Heart left ventricle (tissue), 16 donors: ENCODE measurements at regions not wholly inside any gene's neighbourhood (a gene's known extent, or its start where the extent isn't known, plus 50 kb on each side); places are given as distances from the start of the nearest gene placed in this dataset.

Experiments used
- ATAC-seq, 4 donors: fragments of 200-7000 bp; cut with Tn5 transposase; one replicate each; pipeline ENCODE4 v1.9.1; 2020 to 2022; ENCODE audit warnings: moderate library complexity in 4 of 4, mild to moderate bottlenecking in 3 of 4, moderate number of reproducible peaks in 1 of 4
- DNase-seq, 5 donors: peaks; one replicate each; pipeline ENCODE4 v3.0.0-alpha.2; 2020
- H3K27ac ChIP-seq, 12 donors: fragments of 200-600 bp; sonication (generic) in 4 of 12; one replicate each; pipeline versions ENCODE4 v1.5.0 to v1.8.0; 2016 to 2022; ENCODE audit warnings: mild to moderate bottlenecking in 2 of 12
- H3K27me3 ChIP-seq, 9 donors: fragments of 200-600 bp; sonication (generic) in 2 of 9; one replicate each; pipeline versions ENCODE4 v1.5.1 to v1.8.0; 2016 to 2022; ENCODE audit warnings: mild to moderate bottlenecking in 3 of 9
- H3K36me3 ChIP-seq, 9 donors: fragments of 200-600 bp; sonication (generic) in 2 of 9; one replicate each; pipeline versions ENCODE4 v1.5.0 to v1.8.0; 2018 to 2022; ENCODE audit warnings: mild to moderate bottlenecking in 2 of 9
- H3K4me1 ChIP-seq, 12 donors: fragments of 200-600 bp; sonication (generic) in 4 of 12; one replicate each; pipeline versions ENCODE4 v1.5.0 to v1.8.0; 2016 to 2022; ENCODE audit warnings: mild to moderate bottlenecking in 3 of 12
- H3K4me3 ChIP-seq, 12 donors: fragments of 200-600 bp; sonication (generic) in 4 of 12; one replicate each; pipeline versions ENCODE4 v1.5.0 to v1.8.0; 2017 to 2022; ENCODE audit warnings: mild to moderate bottlenecking in 9 of 12, moderate library complexity in 4 of 12
- H3K9me3 ChIP-seq, 12 donors: fragments of 200-600 bp; sonication (generic) in 4 of 12; one replicate each; pipeline versions ENCODE4 v1.5.0 to v1.8.0; 2016 to 2022; ENCODE audit warnings: mild to moderate bottlenecking in 1 of 12
- CTCF ChIP-seq, 12 donors: fragments of 200-600 bp; sonication (generic) in 4 of 12; IDR thresholded peaks; one replicate each; pipeline versions ENCODE4 v1.5.0 to v1.8.0; 2018 to 2022; ENCODE audit warnings: antibody characterized with exemption in 12 of 12, mild to moderate bottlenecking in 5 of 12
- POLR2A ChIP-seq, 2 donors: fragments of 450-650 bp; IDR thresholded peaks; one replicate each; pipeline ENCODE4 v1.6.1; 2017; ENCODE audit warnings: antibody characterized with exemption in 2 of 2, mild to moderate bottlenecking in 2 of 2, moderate library complexity in 2 of 2
- WGBS, 4 donors: extraction: QIAGEN DNeasy Blood & Tissue Kit in 2 of 4; methylation state at CpG; one replicate each; pipeline versions ENCODE4 v1.1.5 to v1.1.7; 2013 to 2018; 5-methylcytosine and 5-hydroxymethylcytosine counted together
- intact Hi-C, 10 donors: fragments of 100-400 bp; cut with DNase I; formaldehyde crosslinking; loops; one replicate each; pipeline versions ENCODE4 v1.11.1 to v1.14.2; 2022
- donor health status: ischemic (EF 13 %, LVEDD 7.1; RV severe dilation, severe dysfunction).
- donor health status: healthy with polysubstance abuse.
- donor health status: DM: no; HTN: yes; CAD: no.
- donor health status: DM: no; HTN: no; CAD: no.
- donor health status: ischemic (EF 25% LVEDD 6.9; RV normal size, moderate dysfunction).
- donor health status: ischemic (EF 25% LVEDD 5.7; RV mildly dilated, moderate dysfunction).
- donor health status: healthy.
- donor health status: DM: yes; HTN: yes; CAD: no.
- donor health status: ischemic (EF 35%, LVEDD 5.7; RV mildly dilated, moderate dysfunction).
- donor health status: nonischemic (EF 11% LVEDD 7.7; RV severe dilation, severe dysfunction).
- donor health status: DM: yes; HTN: yes; CAD: no.
- donor health status: PGD.
- donor health status: ischemic (EF 29% LVEDD 5.4; RV normal size, mild dysfunction).
- donor health status: nonischemic (EF 23%, LVEDD 6.1; RV moderate dilation, normal function).

GRCh38 chrX:21150208-21150607 is 224.0 kb upstream of the CNKSR2 start:
- WGBS, 4 donors, result 43 to 70% (median 63%) methylated on average over 3 of the region's 3 CpGs
- intact Hi-C loops, result no loop called here

GRCh38 chrX:21151051-21151450 is 223.2 kb upstream of the CNKSR2 start:
- H3K27ac ChIP-seq, result peak overlapping the region in 3 of 12 donors; percentile 18 to 64 (median 30)

More at GRCh38 chrX:21150208-21150607, 224.0 kb upstream of the CNKSR2 start:
- no peaks in the 10 kb centered on the region for H3K9me3 ChIP-seq
- H3K4me1 ChIP-seq, result peaks cover 0 to 7% (median 0%) of the 10 kb centered on the region in 12 donors
- no peak for DNase-seq
- no peaks in the 10 kb centered on the region for H3K36me3 ChIP-seq
- TF ChIP-seq POLR2A (IDR thresholded peaks at IDR 0.05) (no peak), CTCF (IDR thresholded peaks at IDR 0.05) (no peak)
- ATAC-seq, result no peak
- peak overlapping the region in 4 of 12 donors; percentile 18 to 64 (median 24) for H3K27ac ChIP-seq
- H3K4me3 ChIP-seq, result no peak overlapping the region
- no peaks in the 10 kb centered on the region for H3K27me3 ChIP-seq

GRCh38 chrX:21153033-21153432 is 221.2 kb upstream of the CNKSR2 start:
- no peaks in the 10 kb centered on the region for H3K27me3 ChIP-seq
- H3K27ac ChIP-seq, result peak overlapping the region in 10 of 12 donors; percentile 39 to 86 (median 68)
- ATAC-seq (peak in 2 of 4 donors; percentile 62 to 69), DNase-seq (no peak)
- H3K9me3 ChIP-seq, result no peaks in the 10 kb centered on the region
- 72 to 81% (median 74%) methylated on average over 3 of the region's 3 CpGs for WGBS, 4 donors
- no peak overlapping the region for H3K4me3 ChIP-seq
- peaks cover 0 to 7% (median 0%) of the 10 kb centered on the region in 12 donors for H3K4me1 ChIP-seq
- intact Hi-C loops, result no loop called here
- TF ChIP-seq CTCF (IDR thresholded peaks at IDR 0.05) (no peak), POLR2A (IDR thresholded peaks at IDR 0.05) (no peak)
- no peaks in the 10 kb centered on the region for H3K36me3 ChIP-seq

More at GRCh38 chrX:21151051-21151450, 223.2 kb upstream of the CNKSR2 start:
- Histone ChIP-seq H3K4me3 (no peak overlapping the region), H3K27me3 (no peaks in the 10 kb centered on the region), H3K4me1 (peaks cover 0 to 7% (median 0%) of the 10 kb centered on the region in 12 donors), H3K9me3 (no peaks in the 10 kb centered on the region), H3K36me3 (no peaks in the 10 kb centered on the region)
- WGBS, 4 donors, result 17 to 46% (median 31%) methylated on average over 1 of the region's 1 CpG
- DNase-seq, result no peak
- TF ChIP-seq POLR2A (IDR thresholded peaks at IDR 0.05), result no peak
- no peak for TF ChIP-seq CTCF (IDR thresholded peaks at IDR 0.05)
- no peak for ATAC-seq
- intact Hi-C loops, result no loop called here

DNA sequence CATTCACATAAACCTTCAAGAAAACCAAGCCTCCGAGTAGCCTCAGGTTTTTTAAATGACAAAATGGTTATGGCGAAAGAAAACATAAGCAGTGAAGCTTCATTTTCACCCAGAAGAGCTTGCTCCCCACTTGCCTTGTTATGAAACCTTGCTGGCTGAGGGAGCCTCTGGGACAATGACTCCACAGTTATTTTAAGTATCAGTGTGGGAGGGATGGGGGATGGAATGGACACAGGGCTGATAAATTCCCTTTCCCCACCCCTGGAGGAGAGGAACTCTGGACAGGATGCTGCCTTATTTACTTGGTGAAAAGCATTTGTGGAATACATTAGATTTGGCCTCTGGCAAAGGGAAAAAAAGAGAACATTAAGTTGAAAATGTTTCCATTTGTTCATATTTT is 220.7 kb upstream of the CNKSR2 start:
- Histone ChIP-seq H3K27me3 (no peaks in the 10 kb centered on the region), H3K36me3 (no peaks in the 10 kb centered on the region), H3K4me1 (peaks cover 0 to 7% (median 0%) of the 10 kb centered on the region in 12 donors), H3K27ac (peak overlapping the region in 10 of 12 donors; percentile 39 to 86 (median 68)), H3K4me3 (no peak overlapping the region), H3K9me3 (no peaks in the 10 kb centered on the region)
- WGBS, 4 donors, result 30 to 49% (median 34%) methylated on average over 2 of the region's 2 CpGs
- peak in 4 of 5 donors; percentile 30 to 52 (median 49) for DNase-seq
- TF ChIP-seq CTCF (IDR thresholded peaks at IDR 0.05) (no peak), POLR2A (IDR thresholded peaks at IDR 0.05) (no peak)
- intact Hi-C loops, result no loop called here
- peak; percentile 97 to 99 (median 98) for ATAC-seq
